DMS153 treated with DMSO at 0.1 percent for 48 hours (cell line): ENCODE measurements at regions not wholly inside any gene's neighbourhood (a gene's known extent, or its start where the extent isn't known, plus 50 kb on each side); places are given as distances from the start of the nearest gene placed in this dataset.

Source experiments
- DNase-seq: peaks from one replicate; lab custom pipeline; 2025; ENCODE audit not compliant: unreplicated experiment; lab: John Stamatoyannopoulos, UW

DNA sequence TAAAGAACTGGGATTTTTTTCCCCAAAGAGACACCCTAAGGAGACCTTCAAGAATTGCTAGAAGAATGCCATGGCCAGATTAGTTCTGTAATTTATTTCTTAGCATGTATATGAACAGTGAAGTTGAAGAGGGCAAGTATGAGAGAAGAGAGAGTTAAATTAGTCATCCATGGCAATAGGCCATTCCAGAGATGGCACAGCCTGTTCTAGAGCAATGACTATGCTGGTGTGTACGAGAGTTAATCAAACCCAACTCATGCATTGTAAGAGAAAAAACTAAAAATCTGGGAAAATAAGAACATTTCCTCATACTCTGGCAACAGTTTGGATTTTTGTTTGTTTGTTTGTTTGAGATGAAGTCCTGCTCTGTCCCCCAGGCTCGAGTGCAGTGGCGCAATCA lies 112.1 kb upstream of the PIK3C3 start:
- no peak for DNase-seq

GRCh38 chr18:41829647-41830516 lies 125.2 kb upstream of the PIK3C3 start:
- peak; percentile 31 for DNase-seq

- DNase-seq, result peak; percentile 31
Observed at GRCh38 chr18:41828137-41828536, 126.9 kb upstream of the PIK3C3 start.

DNA sequence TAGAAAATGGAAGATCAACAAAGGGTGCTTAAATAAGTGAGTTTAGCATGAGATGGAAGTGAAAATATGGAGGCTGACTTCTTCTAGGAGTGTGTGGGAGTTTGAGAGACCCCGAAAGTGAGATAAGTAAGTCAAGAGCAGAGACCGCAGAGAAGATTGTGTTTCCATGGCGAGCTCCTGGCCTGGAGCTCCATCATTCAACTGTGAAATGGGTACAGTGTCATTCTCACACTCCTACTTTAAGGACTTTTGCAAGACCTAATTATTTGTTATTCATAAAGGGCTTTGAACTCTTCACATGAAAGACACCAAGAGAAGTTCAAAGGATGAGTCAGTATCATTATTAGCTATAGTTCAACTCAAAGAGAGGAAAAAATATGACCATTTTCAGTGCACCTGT lies 134.2 kb upstream of the PIK3C3 start:
- DNase-seq, result no peak

DNA sequence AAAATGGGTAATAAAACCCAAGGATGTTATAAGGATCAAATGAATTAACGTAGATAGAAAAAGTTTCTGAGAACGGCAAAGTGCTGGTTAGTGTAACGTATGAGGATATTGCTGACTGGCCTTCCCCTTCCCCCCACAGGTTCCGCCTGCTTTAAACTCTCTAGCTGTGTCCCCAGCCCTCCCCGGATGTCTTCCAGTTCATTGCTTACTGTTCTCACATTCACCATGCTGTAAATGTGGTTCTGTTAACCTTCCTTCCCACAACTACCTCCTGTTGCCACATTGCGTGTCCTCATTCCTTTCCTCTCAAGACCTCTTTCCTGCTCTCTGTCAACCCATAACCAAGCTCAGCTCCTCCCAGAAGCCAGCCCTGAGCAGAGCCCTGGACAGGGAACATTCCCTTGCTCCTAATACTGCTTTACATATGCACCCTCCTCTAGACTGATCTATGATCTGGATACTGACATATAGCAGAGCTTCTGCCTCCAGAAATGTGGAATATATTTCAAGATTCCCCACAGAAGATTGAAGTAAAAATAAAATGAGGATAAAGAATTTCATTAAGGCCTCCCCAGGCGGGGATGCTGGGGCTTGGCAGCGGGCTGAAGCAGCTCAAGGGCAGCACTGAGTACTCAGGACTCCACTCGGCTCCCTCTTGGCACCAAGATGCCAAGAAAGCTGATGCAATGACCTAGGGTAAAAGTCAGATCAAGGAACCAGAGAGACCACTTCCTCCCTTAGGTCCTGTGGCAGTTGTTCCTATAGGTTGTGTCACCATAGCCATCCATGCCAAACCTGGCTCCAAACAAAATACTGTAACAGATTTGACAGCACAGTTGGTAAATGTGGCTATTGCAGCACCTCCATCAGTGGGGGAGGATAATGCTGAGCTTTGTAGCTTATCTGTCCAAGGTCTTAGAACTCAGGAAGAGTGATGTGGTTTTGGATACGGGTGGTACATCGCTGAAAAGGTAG lies 136.4 kb upstream of the PIK3C3 start:
- DNase-seq, result no peak

DNA sequence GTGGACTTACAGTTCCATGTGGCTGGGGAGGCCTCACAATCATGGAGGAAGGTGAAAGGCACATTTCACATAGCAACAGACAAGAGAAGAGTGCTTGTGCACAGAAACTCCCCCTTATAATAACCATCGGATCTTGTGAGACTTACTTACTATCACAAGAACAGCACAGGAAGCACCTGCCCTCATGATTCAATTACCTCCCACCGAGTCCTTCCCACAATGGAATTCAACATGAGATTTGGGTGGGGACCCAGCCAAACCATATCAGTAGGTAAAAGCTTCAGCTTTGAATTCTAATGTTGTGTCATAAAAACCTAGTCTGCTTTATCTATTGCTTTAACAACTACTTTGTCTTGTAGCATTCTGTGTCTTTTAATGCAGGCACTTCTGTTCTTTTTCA lies 140.4 kb upstream of the PIK3C3 start:
- no peak for DNase-seq

DNA sequence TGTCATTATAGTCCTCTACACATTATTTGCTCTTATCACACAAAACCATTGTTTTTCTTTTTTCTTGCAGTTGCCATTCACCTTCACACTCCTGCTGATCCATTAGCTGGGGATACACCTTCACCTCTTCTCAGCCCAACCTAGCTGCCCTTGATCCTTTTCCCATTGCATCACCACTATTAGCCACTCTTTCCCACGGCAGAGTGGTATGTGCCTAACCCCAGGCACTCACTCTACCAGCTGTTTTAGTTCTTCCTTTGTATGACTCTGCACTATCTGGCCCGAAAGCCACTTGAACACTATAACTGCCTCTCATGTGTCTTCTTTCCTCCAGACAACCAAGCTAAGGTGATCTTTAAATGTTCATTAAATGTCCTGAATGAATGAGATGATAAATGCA lies 145.4 kb upstream of the PIK3C3 start:
- no peak for DNase-seq

- DNase-seq, result no peak
Observed at GRCh38 chr18:41805341-41805740, 149.7 kb upstream of the PIK3C3 start.

DNA sequence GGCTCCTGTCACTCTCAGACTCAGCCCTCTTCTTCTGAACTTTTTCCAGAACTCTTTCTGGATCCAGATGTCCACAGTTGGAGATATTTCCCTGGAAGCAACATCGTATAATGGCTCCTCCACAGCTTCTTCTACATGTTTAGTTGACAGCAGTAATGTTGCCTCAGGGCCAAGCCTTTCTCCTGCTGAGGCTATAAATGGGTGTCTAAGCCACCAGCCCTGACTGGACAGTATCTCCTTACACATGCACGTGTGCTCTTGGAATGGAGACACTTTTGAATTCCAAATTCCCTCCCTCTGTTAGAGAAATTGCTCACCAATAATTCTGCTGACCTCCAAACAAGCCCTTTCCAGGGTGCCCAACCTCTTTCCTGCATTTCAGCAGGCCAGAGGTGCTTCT lies 156.2 kb upstream of the PIK3C3 start:
- no peak for DNase-seq

DNA sequence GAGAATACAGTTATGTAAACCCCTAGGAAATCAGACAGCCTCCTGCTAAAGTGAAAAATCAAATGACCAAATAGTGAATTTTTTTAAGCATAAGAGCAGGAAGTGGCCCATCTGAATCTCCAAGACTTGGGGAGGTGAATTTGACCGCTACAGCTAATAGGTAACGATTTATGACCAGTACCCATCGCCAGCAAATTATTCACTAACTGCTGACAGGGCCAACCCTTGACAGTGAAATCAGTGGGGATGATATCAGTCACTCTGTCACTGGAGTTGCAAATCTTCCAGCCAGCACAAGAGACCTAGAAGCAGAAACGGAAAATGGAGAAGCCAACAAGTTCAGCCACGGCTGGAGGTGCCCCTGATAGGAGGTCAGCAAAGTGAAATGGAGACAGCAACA lies 164.3 kb upstream of the PIK3C3 start:
- DNase-seq, result no peak

DNA sequence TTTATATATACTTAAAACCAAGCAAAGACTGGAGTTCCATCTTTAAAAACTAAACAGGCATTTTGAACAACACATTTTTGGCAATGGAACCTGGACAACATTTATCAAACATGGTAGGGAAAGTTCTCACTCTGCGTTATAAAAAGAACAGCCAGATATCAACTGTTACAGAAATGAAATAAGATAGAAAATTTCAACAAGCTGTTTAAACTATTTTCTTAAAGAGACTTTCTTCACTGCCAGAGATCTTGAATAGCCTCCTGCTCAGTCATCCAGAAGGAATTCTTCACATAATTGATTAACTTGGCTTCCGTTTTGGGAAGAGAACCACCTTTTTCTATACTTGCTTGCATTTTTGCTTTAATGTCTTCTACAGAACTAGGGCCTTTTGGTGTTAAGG lies 166.0 kb upstream of the PIK3C3 start:
- no peak for DNase-seq

DNA sequence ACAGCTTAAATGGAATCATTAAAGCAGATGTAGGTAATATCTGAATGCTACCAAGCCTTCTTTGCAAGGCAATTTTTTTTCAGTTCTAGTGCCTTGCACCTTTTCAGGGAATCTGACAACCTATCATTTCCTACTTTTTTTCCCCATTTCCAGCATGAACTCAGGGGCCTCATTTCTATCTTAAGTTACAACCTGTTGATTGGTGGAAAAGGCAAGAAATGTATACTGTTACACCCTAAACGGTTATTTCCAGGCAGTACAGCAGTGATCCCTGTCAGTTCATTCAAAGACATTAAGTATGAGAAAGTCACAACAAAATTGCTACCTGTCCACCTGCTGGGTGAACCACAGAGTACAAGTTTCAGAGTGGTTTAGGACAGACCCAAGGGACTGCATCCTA lies 171.2 kb upstream of the PIK3C3 start:
- no peak for DNase-seq

DNA sequence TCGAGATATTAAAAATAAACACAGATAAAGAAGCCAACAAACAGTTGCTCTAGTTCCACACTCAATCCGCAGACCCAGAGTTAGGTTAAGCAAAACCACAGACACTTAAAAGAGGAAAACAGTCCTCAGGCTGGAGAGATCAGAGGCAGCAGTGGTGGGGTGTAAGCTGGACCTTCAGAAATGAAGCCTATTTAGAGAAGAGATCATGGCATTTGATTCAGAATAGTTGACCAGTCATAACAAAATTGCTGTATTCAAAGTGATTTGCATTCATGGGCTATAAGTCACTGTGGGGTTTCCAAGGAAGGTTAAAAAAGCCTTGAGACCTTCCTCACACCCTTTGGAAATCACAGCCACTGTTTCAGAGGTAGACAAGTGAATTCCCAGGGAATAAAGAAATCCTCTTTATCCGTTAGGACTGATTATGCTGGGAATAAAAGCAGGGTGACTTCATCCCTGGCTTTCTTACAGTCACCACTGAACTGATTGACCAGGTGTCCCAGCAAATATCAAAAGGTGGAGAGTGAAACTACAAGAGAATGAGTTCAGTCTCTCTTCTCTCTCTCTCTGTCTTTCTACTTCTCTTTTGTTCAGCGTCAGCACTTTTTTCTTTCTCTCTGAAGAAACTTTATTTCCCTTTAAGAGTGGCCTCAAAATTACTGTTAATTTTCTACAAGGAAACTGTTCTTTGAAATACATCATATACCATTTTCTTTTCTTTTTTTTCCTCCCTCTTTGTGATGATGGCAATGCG lies 171.8 kb upstream of the PIK3C3 start:
- no peak for DNase-seq

GRCh38 chr18:41771973-41772372 lies 183.1 kb upstream of the PIK3C3 start:
- DNase-seq, result no peak

DNA sequence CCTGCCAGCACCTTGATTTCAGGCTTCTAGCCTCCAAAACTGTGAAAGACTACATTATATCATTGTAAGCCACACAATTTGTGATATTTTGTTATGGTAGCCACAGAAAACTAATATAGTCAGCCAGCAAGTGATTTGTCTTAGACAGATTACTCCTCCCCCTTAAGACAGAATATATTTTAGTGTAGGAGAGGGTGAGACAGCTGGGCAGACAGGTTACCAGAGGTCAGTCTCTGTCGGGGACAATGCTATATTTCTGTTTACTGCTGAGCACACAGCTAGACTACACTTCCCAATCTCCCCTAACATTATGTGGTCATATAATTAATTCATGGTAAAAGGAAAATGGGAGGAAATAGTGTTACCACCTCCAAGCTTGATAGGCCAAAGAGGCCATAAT lies 185.8 kb upstream of the PIK3C3 start:
- no peak for DNase-seq

- DNase-seq, result no peak
Observed at GRCh38 chr18:41768467-41768866, 186.6 kb upstream of the PIK3C3 start.

- no peak for DNase-seq
Observed at GRCh38 chr18:41767960-41768359, 187.1 kb upstream of the PIK3C3 start.

DNA sequence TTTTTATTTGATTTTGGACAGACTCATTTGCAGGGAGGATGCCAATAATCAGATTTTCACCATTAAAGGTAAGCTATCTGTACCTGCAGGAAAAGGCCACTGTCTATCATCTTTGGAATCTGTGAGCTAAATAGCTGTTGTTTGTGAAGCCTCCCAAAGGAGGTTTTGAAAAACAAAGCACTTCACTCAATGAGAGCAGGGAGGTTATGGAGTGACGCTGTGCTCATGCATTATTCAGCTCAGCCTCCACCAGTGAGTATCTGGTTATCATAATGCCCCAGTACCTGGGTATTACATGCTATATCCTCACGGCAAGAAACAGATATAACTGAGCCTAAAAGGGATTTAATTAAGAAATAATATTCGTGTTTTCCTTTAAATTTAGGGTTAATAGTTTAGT lies 189.6 kb upstream of the PIK3C3 start:
- DNase-seq, result no peak

DNA sequence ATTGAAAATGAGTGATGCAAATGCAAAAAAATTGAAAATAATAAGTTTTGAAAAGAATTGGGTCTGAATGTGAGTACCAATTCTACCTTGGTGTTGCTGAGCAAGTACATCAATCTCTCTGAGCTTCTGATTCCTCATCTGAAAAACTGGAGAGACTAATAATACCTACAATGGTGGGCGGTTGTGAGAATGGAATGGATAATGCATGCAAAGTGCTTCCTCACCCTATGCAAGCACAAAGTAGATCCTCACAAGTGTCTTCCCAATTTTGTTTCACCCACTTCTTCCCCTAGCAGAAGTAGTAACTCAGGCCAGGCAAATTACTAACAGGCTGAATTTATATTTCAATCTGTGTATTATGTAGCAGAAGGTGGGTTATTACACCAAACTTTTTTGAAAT lies 191.7 kb upstream of the PIK3C3 start:
- DNase-seq, result no peak

DNA sequence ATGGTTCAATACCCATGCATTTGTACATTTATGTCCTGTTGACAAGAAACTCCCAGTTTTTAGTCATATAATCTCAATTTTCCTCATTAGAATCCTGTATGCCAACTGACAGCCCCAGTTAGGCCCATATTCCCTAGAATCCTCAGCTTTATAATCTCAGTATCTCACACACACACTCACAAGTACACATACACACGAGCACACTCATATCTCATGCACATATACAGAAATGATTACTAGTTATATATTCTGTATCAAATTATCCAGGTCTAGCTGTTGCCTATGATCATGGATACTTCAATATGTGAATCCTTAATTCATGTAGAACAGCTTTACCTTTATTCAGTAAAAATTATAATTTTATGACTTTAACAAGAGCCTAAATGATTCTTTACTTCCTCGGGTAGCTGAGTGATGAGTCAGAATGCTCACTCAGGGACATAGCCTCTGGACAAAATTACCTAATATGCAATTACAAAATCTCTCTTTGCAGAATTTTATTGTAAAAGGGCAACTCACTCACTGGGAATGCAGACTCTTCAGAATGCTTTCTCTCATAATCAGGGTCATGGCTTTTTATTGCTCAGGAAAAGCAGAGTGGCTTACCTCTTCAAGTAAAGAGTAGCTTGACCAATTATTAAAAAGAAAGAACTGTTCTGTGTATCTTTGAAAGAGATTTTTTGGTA lies 193.6 kb upstream of the PIK3C3 start:
- DNase-seq, result no peak

DNA sequence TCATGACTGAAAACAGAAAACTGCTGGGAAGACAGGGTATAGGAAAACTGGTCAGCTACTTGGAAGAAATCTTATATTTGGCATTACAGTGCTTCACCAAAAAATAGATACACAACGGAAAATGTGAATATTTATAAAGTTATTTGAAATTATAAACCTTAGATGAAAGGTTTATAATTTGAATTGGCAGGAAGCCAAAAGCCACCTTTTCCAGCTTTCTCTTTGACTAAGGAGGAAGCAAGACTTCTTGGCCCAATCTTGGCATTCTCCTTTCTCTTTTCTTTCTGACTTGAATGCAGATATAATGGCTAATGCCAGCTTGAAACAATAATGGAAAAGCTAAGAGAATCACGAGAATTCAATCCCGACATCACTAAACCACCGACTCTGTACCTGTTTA lies 196.5 kb upstream of the PIK3C3 start:
- no peak for DNase-seq
